ENCODE measurements at regions not wholly inside any gene's neighbourhood (a gene's known extent, or its start where the extent isn't known, plus 50 kb on each side); places are given as distances from the start of the nearest gene placed in this dataset.

- H3K4me3 ChIP-seq: no peak overlapping the region
- no peak overlapping the region for H3K27ac ChIP-seq
- no peaks in the 10 kb centered on the region for H3K27me3 ChIP-seq
- no peaks in the 10 kb centered on the region for H3K4me1 ChIP-seq (ENCODE audit: insufficient read depth)
- WGBS, 3 donors: 90 to 97% (median 94%) methylated on average over 5 of the region's 5 CpGs
- intact Hi-C loops (cut with DNase I): no loop called here
- TF ChIP-seq EP300 (IDR thresholded peaks at IDR 0.05) (no peak), POLR2A (IDR thresholded peaks at IDR 0.05) (no peak)
- TF ChIP-seq, protein P1, sequence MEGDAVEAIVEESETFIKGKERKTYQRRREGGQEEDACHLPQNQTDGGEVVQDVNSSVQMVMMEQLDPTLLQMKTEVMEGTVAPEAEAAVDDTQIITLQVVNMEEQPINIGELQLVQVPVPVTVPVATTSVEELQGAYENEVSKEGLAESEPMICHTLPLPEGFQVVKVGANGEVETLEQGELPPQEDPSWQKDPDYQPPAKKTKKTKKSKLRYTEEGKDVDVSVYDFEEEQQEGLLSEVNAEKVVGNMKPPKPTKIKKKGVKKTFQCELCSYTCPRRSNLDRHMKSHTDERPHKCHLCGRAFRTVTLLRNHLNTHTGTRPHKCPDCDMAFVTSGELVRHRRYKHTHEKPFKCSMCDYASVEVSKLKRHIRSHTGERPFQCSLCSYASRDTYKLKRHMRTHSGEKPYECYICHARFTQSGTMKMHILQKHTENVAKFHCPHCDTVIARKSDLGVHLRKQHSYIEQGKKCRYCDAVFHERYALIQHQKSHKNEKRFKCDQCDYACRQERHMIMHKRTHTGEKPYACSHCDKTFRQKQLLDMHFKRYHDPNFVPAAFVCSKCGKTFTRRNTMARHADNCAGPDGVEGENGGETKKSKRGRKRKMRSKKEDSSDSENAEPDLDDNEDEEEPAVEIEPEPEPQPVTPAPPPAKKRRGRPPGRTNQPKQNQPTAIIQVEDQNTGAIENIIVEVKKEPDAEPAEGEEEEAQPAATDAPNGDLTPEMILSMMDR (IDR thresholded peaks at IDR 0.05): no peak
- no peak for DNase-seq
- H3K9me3 ChIP-seq: peaks cover 0 to 4% of the 10 kb centered on the region in 2 donors
- H3K36me3 ChIP-seq: no peaks in the 10 kb centered on the region
These were observed 96.8 kb upstream of the C1orf21 start for GRCh38 chr1:184289825-184290550.

DNA sequence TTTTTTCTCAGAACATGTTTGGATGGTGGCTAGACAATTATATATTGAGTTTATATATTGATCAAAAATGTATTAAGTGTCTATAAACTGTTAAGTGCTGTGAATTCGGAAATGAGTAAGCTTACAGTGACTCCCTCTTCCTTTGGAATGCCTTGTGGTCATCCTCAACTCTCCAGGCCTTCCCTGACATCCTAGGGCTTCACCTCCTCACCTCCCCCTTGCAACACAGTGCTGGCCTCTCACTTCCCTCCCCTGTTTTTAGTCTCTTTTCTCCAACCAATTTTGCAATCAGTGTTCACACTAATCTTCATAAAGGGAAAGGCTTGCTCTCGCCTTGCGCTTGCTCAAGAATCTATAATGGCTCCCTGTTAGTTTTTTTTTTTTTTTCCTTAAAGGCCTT, 95.1 kb upstream of the C1orf21 start:
- H3K27me3 ChIP-seq: no peaks in the 10 kb centered on the region
- TF ChIP-seq, protein P1 (IDR thresholded peaks at IDR 0.05): no peak
- no peak for TF ChIP-seq POLR2A (IDR thresholded peaks at IDR 0.05)
- no peak for TF ChIP-seq EP300 (IDR thresholded peaks at IDR 0.05)
- H3K27ac ChIP-seq: no peak overlapping the region
- H3K36me3 ChIP-seq: no peaks in the 10 kb centered on the region
- no peaks in the 10 kb centered on the region for H3K4me1 ChIP-seq (ENCODE audit: insufficient read depth)
- intact Hi-C loops (cut with DNase I): no loop called here
- H3K9me3 ChIP-seq: peaks cover 0 to 4% of the 10 kb centered on the region in 2 donors
- WGBS, 3 donors: 84 to 92% (median 90%) methylated on average over 3 of the region's 3 CpGs
- no peak for DNase-seq
- H3K4me3 ChIP-seq: no peak overlapping the region

DNA sequence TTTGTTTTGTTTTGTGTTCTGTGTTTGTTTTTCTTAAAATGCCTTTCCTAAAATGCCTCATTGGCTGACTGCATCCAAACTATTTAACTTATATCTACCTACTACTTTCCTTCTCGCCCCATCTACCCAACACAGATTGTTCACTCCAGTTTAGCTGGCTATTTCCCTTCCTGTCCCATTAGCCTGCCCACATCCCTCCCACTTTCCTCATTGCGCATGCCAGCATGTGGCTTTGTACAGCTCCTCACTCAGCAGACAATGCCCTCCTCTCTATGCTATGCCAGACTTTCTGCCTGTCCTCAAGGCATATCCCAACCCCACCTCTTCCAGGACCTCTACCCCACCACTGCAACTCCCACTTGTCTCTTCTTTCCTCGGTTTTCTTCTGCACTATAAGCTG, 94.7 kb upstream of the C1orf21 start:
- Histone ChIP-seq H3K4me1 (ENCODE audit: insufficient read depth) (peaks cover under 1% of the 10 kb centered on the region), H3K27ac (no peak overlapping the region), H3K4me3 (no peak overlapping the region), H3K9me3 (peaks cover 0 to 4% of the 10 kb centered on the region in 2 donors), H3K27me3 (no peaks in the 10 kb centered on the region), H3K36me3 (no peaks in the 10 kb centered on the region)
- 89 to 96% (median 92%) methylated on average over 3 of the region's 3 CpGs for WGBS, 3 donors
- no peak for DNase-seq
- intact Hi-C loops (cut with DNase I): no loop called here
- no peak for TF ChIP-seq POLR2A (IDR thresholded peaks at IDR 0.05)
- TF ChIP-seq EP300 (IDR thresholded peaks at IDR 0.05): no peak
- TF ChIP-seq, protein P1 (IDR thresholded peaks at IDR 0.05): no peak

- Histone ChIP-seq H3K36me3 (no peaks in the 10 kb centered on the region), H3K9me3 (peaks cover 0 to 4% of the 10 kb centered on the region in 2 donors), H3K27me3 (no peaks in the 10 kb centered on the region), H3K4me1 (ENCODE audit: insufficient read depth) (peaks cover 6% of the 10 kb centered on the region), H3K27ac (no peak overlapping the region), H3K4me3 (no peak overlapping the region)
- 97 to 100% (median 99%) methylated on average over 1 of the region's 1 CpG for WGBS, 3 donors
- TF ChIP-seq EP300 (IDR thresholded peaks at IDR 0.05) (no peak), POLR2A (IDR thresholded peaks at IDR 0.05) (no peak)
- TF ChIP-seq, protein P1 (IDR thresholded peaks at IDR 0.05): no peak
- intact Hi-C loops (cut with DNase I): no loop called here
- no peak for DNase-seq
These were observed 92.7 kb upstream of the C1orf21 start for GRCh38 chr1:184294101-184294500.
